SK-N-SH (cell line): ENCODE measurements at regions not wholly inside any gene's neighbourhood (a gene's known extent, or its start where the extent isn't known, plus 50 kb on each side); places are given as distances from the start of the nearest gene placed in this dataset.

ENCODE experiments used
- CTCF ChIA-PET: fragments of 300-600, 350-600 bp; formaldehyde crosslinking; extraction: SDS; loops from one replicate; lab custom pipeline; 2021; lab: Yijun Ruan, JAX
- POLR2A ChIA-PET: fragments of 350-600 bp; sonication (Branson Sonifier 250); formaldehyde crosslinking; extraction: SDS; loops from one replicate; lab custom pipeline; 2020; ENCODE audit warnings: antibody characterized with exemption, inconsistent platforms; lab: Yijun Ruan, JAX
- DNase-seq: peaks from one replicate; pipeline ENCODE4 v3.0.0; 2012
- H2AFZ ChIP-seq: fragments of 200-600 bp; sonication (generic); 2 replicates; pipeline ENCODE4 v1.8.1; 2016; ENCODE audit warnings: antibody characterized with exemption, mild to moderate bottlenecking, low read depth
- H3F3A ChIP-seq: fragments of 200-600 bp; sonication (generic); replicated peaks from 2 replicates; pipeline ENCODE3; 2016; ENCODE audit warnings: antibody characterized with exemption, mild to moderate bottlenecking; ENCODE audit not compliant: insufficient read depth
- H3K27ac ChIP-seq, 2 experiments: fragments of 200-500 bp in 1 of 2; fragments of 200-600 bp in 1 of 2; sonication (Bioruptor generic) in 1 of 2; sonication (generic), shearing (Covaris generic) in 1 of 2; 2 replicates each; pipeline versions ENCODE4 v1.5.1 to v1.6.1; 2014 to 2016; ENCODE audit warnings: low read depth in 2 of 2, inconsistent platforms in 1 of 2, low read length in 1 of 2, mild to moderate bottlenecking in 1 of 2, mixed read lengths in 1 of 2
- H3K27me3 ChIP-seq: fragments of 200-600 bp; sonication (generic), shearing (Covaris generic); 2 replicates; pipeline ENCODE4 v1.6.1; 2016; ENCODE audit warnings: mixed run types; ENCODE audit not compliant: insufficient read depth
- H3K36me3 ChIP-seq, 2 experiments: fragments of 200-500 bp in 1 of 2; fragments of 200-600 bp in 1 of 2; sonication (Bioruptor generic) in 1 of 2; sonication (generic) in 1 of 2; replicated peaks in 1 of 2; 2 replicates each; pipeline versions ENCODE3 to v1.5.1; 2014 to 2016; ENCODE audit warnings: low read length in 1 of 2, mild to moderate bottlenecking in 1 of 2; ENCODE audit not compliant: insufficient read depth in 2 of 2, control insufficient read depth in 1 of 2
- H3K4me1 ChIP-seq, 2 experiments: fragments of 200-500 bp in 1 of 2; fragments of 200-600 bp in 1 of 2; sonication (Bioruptor generic) in 1 of 2; sonication (generic), shearing (Covaris generic) in 1 of 2; 2 replicates each; pipeline versions ENCODE4 v1.5.1 to v1.6.1; 2014 to 2016; ENCODE audit warnings: low read depth in 1 of 2, low read length in 1 of 2, mixed run types in 1 of 2; ENCODE audit not compliant: insufficient read depth in 2 of 2, control insufficient read depth in 1 of 2
- H3K4me2 ChIP-seq: fragments of 200-600 bp; sonication (generic), shearing (Covaris generic); 2 replicates; pipeline ENCODE4 v1.6.1; 2017; ENCODE audit warnings: mixed run types
- H3K4me3 ChIP-seq, 2 experiments: fragments of 200-500 bp in 1 of 2; fragments of 200-600 bp in 1 of 2; sonication (Bioruptor generic) in 1 of 2; sonication (generic), shearing (Covaris generic) in 1 of 2; 2 replicates each; pipeline versions ENCODE4 v1.5.1 to v1.8.1; 2014 to 2016; ENCODE audit warnings: low read depth in 2 of 2, inconsistent platforms in 1 of 2, low read length in 1 of 2, mild to moderate bottlenecking in 1 of 2, mixed read lengths in 1 of 2, moderate library complexity in 1 of 2
- H3K79me2 ChIP-seq: fragments of 200-600 bp; sonication (generic); 2 replicates; pipeline ENCODE4 v1.8.1; 2017; ENCODE audit warnings: mild to moderate bottlenecking; ENCODE audit not compliant: insufficient read depth
- H3K9ac ChIP-seq: fragments of 200-600 bp; sonication (generic); 2 replicates; pipeline ENCODE4 v1.6.1; 2017; ENCODE audit warnings: mixed run types
- H3K9me2 ChIP-seq: fragments of 200-600 bp; sonication (generic); 2 replicates; pipeline ENCODE4 v1.6.1; 2017; ENCODE audit warnings: mixed run types
- H3K9me3 ChIP-seq: fragments of 200-600 bp; sonication (generic); 2 replicates; pipeline ENCODE4 v1.6.1; 2017; ENCODE audit warnings: mixed run types, mild to moderate bottlenecking, moderate library complexity
- H4K20me1 ChIP-seq: fragments of 200-600 bp; sonication (generic); 2 replicates; pipeline ENCODE4 v1.6.1; 2017; ENCODE audit warnings: mild to moderate bottlenecking, mixed run types; ENCODE audit not compliant: insufficient read depth
- ELF1 ChIP-seq: IDR thresholded peaks from 2 replicates; pipeline ENCODE4 v1.4.0; 2012
- EP300 ChIP-seq, 2 experiments: IDR thresholded peaks; 2 replicates each; pipeline versions ENCODE4 v1.4.0 to v1.6.1; 2012; ENCODE audit warnings: borderline replicate concordance in 1 of 2, low read depth in 1 of 2, low read length in 1 of 2
- FOSL2 ChIP-seq: IDR thresholded peaks from 2 replicates; pipeline ENCODE4 v1.4.0; 2012; ENCODE audit warnings: low read depth, mild to moderate bottlenecking, moderate library complexity, borderline replicate concordance
- FOXJ3 ChIP-seq: sonication (generic); formaldehyde crosslinking; IDR thresholded peaks from 2 replicates; pipeline ENCODE4 v1.5.1; 2020; ENCODE audit warnings: mild to moderate bottlenecking, missing genetic modification reagents
- GATA2 ChIP-seq: sonication (generic); formaldehyde crosslinking; IDR thresholded peaks from 2 replicates; pipeline ENCODE4 v1.5.0; 2020; ENCODE audit warnings: mild to moderate bottlenecking, missing genetic modification reagents
- MEF2A ChIP-seq: IDR thresholded peaks from 2 replicates; pipeline ENCODE4 v1.4.0; 2012; ENCODE audit warnings: low read depth, borderline replicate concordance
- NFIC ChIP-seq: IDR thresholded peaks from 2 replicates; pipeline ENCODE4 v1.4.0; 2012; ENCODE audit warnings: borderline replicate concordance
- NRF1 ChIP-seq: IDR thresholded peaks from 2 replicates; pipeline ENCODE4 v1.6.1; 2012; ENCODE audit warnings: low read depth, mild to moderate bottlenecking, low read length
- RAD21 ChIP-seq: IDR thresholded peaks from 2 replicates; pipeline ENCODE4 v1.6.1; 2012; ENCODE audit warnings: mild to moderate bottlenecking, low read length
- REST ChIP-seq: IDR thresholded peaks from 2 replicates; pipeline ENCODE4 v1.6.1; 2012; ENCODE audit warnings: mild to moderate bottlenecking, low read depth, low read length, moderate library complexity
- RXRA ChIP-seq: IDR thresholded peaks from 2 replicates; pipeline ENCODE4 v1.4.0; 2012; ENCODE audit warnings: low read depth, mild to moderate bottlenecking, borderline replicate concordance
- SMC3 ChIP-seq: IDR thresholded peaks from 2 replicates; pipeline ENCODE4 v1.6.1; 2012; ENCODE audit warnings: low read depth, low read length, improper control_type of control experiment
- TCF12 ChIP-seq: IDR thresholded peaks from 2 replicates; pipeline ENCODE4 v1.4.0; 2012
- TEAD4 ChIP-seq: IDR thresholded peaks from 2 replicates; pipeline ENCODE4 v1.4.0; 2012; ENCODE audit warnings: mild to moderate bottlenecking, borderline replicate concordance; ENCODE audit not compliant: insufficient read depth
- YY1 ChIP-seq: IDR thresholded peaks from 2 replicates; pipeline ENCODE4 v1.4.0; 2012; ENCODE audit warnings: low read depth, mild to moderate bottlenecking
- WGBS: methylation state at CpG from one replicate; pipeline ENCODE4 v1.1.6; 2017; ENCODE audit warnings: low lambda C conversion rate; 5-methylcytosine and 5-hydroxymethylcytosine counted together
- TF ChIP-seq, protein P1 (sequence below): IDR thresholded peaks from 2 replicates; pipeline ENCODE4 v1.4.0; 2012; ENCODE audit warnings: low read depth, borderline replicate concordance
- TF ChIP-seq, protein P2 (sequence below): IDR thresholded peaks from 2 replicates; pipeline ENCODE4 v1.4.0; 2012; ENCODE audit warnings: low read depth

DNA sequence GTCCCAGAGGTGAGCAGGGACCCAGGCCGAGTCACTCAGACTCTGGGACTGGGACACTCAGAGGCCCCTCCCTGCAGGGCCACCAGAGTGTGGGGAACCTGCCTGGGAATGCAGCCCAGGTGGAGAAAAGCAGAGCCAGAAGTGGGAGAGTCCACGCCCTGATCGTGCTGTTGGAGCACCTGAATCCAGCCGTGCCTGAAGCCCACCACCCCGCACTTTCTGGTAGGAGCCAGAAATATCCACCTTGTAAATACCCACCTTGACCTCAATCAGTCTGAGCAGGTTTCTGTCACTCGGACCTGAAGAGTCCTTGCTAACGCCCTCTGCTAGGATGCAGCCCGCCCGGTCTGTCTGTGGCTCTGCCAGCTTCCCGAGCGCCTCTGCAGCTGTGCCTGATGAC lies 86.7 kb downstream of the PDGFA start:
- Histone ChIP-seq H3K4me1 (no peaks in the 10 kb centered on the region), H3K9me3 (no peaks in the 10 kb centered on the region), H2AFZ (no peak overlapping the region), H3K4me3 (no peak overlapping the region), H3K9ac (no peak overlapping the region), H3K9me2 (no peaks in the 10 kb centered on the region), H3K4me2 (no peak overlapping the region), H3F3A (no peaks in the 10 kb centered on the region), H4K20me1 (no peaks in the 10 kb centered on the region), H3K27ac (no peak overlapping the region), H3K36me3 (no peaks in the 10 kb centered on the region), H3K79me2 (no peaks in the 10 kb centered on the region), H3K27me3 (no peaks in the 10 kb centered on the region)
- TF ChIP-seq YY1 (no peak), FOXJ3 (CRISPR knock-in tag) (no peak), ELF1 (no peak), EP300 (IDR thresholded peaks at IDR 0.05; ENCODE audit: borderline replicate concordance in 1 of 2, low read depth in 1 of 2, low read length in 1 of 2) (no peak), FOSL2 (no peak), TCF12 (no peak), NFIC (no peak)
- 73% methylated on average over 10 of the region's 11 CpGs for WGBS
- POLR2A ChIA-PET: interaction anchor here (1.4 kb wide), 1 partner anchor 335 kb away, joined by 3 read pairs; no protein-coding TSS in a partner anchor
- CTCF ChIA-PET: interaction anchor here (0.6 kb wide), 1 partner anchor 277 kb away, joined by 3 read pairs; no protein-coding TSS in a partner anchor
- no peak for DNase-seq

GRCh38 chr7:433558-433957 lies 86.1 kb downstream of the PDGFA start:
- ChIA-PET POLR2A (no interaction called here), CTCF (no interaction called here)

More at GRCh38 chr7:433558-433957, 86.1 kb downstream of the PDGFA start:
- Histone ChIP-seq H2AFZ (no peak overlapping the region), H3K4me1 (no peaks in the 10 kb centered on the region), H3K4me3 (no peak overlapping the region), H3K79me2 (no peaks in the 10 kb centered on the region), H3K27me3 (no peaks in the 10 kb centered on the region), H3K9me3 (no peaks in the 10 kb centered on the region), H3K9me2 (no peaks in the 10 kb centered on the region), H3F3A (no peaks in the 10 kb centered on the region), H3K27ac (no peak overlapping the region), H3K36me3 (no peaks in the 10 kb centered on the region), H3K4me2 (no peak overlapping the region), H3K9ac (no peak overlapping the region), H4K20me1 (no peaks in the 10 kb centered on the region)
- DNase-seq: no peak
- WGBS: 66% methylated on average over 10 of the region's 13 CpGs
- no peak for TF ChIP-seq MEF2A
- TF ChIP-seq, protein P1, sequence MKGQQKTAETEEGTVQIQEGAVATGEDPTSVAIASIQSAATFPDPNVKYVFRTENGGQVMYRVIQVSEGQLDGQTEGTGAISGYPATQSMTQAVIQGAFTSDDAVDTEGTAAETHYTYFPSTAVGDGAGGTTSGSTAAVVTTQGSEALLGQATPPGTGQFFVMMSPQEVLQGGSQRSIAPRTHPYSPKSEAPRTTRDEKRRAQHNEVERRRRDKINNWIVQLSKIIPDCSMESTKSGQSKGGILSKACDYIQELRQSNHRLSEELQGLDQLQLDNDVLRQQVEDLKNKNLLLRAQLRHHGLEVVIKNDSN: no peak
- no peak for TF ChIP-seq GATA2 (CRISPR knock-in tag)
- no peak for TF ChIP-seq NRF1
- no peak for TF ChIP-seq FOSL2
- TF ChIP-seq SMC3: no peak
- no peak for TF ChIP-seq YY1
- TF ChIP-seq, protein P2, sequence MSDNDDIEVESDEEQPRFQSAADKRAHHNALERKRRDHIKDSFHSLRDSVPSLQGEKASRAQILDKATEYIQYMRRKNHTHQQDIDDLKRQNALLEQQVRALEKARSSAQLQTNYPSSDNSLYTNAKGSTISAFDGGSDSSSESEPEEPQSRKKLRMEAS: no peak
- no peak for TF ChIP-seq REST
- TF ChIP-seq TEAD4: no peak
- no peak for TF ChIP-seq RAD21
- no peak for TF ChIP-seq RXRA
